Activated T-cell treated with anti-CD3 and anti-CD28 coated beads, Interleukin-2, amount 50 U/mL, for 72 hours (primary cell): ENCODE measurements at regions not wholly inside any gene's neighbourhood (a gene's known extent, or its start where the extent isn't known, plus 50 kb on each side); places are given as distances from the start of the nearest gene placed in this dataset.

Source experiments
- ATAC-seq, 2 donors: fragments of 150-1000 bp; cut with Tn5 transposase; replicated peaks in 1 of 2; 2 replicates each; pipeline ENCODE4 v1.10.0; 2021; ENCODE audit warnings: moderate library complexity in 2 of 2, mild to moderate bottlenecking in 1 of 2
- DNase-seq, 2 donors: peaks; one replicate each; pipeline ENCODE4 v3.0.0; 2021 to 2022; ENCODE audit warnings: mixed read lengths in 1 of 2
- H3K27ac Mint-ChIP-seq: one replicate; pipeline ENCODE4 v1.8.0; 2022; ENCODE audit warnings: mild to moderate bottlenecking, moderate library complexity, mixed read lengths
- H3K27me3 Mint-ChIP-seq: one replicate; pipeline ENCODE4 v1.8.0; 2022; ENCODE audit warnings: low read depth, mixed read lengths
- H3K36me3 Mint-ChIP-seq, 2 donors: one replicate each; pipeline ENCODE4 v1.8.0; 2022; ENCODE audit warnings: mixed read lengths in 2 of 2, mild to moderate bottlenecking in 1 of 2; ENCODE audit not compliant: insufficient read depth in 2 of 2
- H3K4me1 Mint-ChIP-seq: one replicate; pipeline ENCODE4 v1.8.0; 2022; ENCODE audit warnings: low read depth, mixed read lengths
- H3K4me3 Mint-ChIP-seq, 2 donors: one replicate each; pipeline ENCODE4 v1.8.0; 2022; ENCODE audit warnings: mild to moderate bottlenecking in 2 of 2, mixed read lengths in 2 of 2, moderate library complexity in 2 of 2
- H3K9me3 Mint-ChIP-seq, 2 donors: one replicate each; pipeline ENCODE4 v1.8.0; 2022; ENCODE audit warnings: mixed read lengths in 2 of 2

DNA sequence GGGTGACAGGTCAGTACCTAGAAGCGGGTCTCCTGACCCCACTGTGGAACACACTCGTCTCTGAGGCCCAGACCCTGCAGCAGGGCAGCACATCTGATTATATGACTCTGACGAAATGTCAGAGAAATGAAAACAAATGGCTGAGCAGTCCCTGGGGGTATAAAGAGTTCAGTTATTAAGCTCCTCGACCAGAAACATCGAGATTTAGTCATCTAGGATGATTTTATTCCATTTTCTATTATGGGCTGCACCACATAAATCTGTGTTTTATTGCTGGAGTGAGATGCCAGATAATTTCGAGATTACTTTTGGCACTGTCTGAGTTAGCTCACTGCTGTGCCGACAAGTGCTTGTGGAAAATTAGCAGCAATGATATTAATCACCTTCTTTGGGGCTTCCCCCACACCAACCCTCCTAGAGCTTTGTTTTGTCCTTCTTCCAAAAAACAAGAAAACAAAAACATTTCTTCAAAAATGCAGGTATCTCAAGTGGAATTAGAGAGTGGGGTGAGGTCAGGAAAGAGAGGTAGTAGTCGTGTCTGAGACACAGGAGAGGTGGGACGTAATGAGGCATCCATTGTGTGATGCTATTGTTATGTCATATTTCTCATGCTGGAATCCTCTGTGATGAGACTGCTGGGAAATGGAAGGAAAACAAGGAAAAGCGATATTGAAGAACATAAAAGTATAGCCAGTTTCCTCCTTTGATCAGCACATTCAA lies 495.5 kb downstream of the DMAC1 start:
- Mint-ChIP-seq H3K36me3 (peaks cover 3% of the 10 kb centered on the region in 2 donors), H3K9me3 (peaks cover 6 to 10% of the 10 kb centered on the region in 2 donors), H3K4me3 (no peak overlapping the region), H3K27me3 (peaks cover 59% of the 10 kb centered on the region), H3K27ac (no peak overlapping the region), H3K4me1 (no peaks in the 10 kb centered on the region)
- no peak for DNase-seq
- ATAC-seq: no peak

DNA sequence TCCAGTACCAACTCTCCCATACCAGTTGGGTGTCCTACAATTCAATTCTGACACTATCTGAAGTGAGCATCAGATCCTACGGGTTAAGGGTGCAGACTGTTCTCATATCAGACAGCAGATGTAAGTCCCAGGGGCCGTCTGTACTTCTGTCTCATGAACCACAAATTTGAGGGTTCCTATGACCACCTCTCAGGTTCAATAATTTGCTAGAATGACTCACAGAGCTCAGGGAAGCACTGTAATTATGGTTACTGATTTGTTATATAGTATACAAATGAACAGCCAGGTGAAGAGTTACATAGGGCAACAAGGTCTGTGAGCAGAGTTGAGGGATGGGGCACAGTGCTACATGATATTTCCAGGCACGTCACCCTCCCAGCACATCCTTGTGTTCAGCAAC lies 499.1 kb downstream of the DMAC1 start:
- Mint-ChIP-seq H3K27ac (no peak overlapping the region), H3K9me3 (peaks cover 0 to 1% of the 10 kb centered on the region in 2 donors), H3K27me3 (peaks cover 55% of the 10 kb centered on the region), H3K36me3 (peaks cover 0 to 6% of the 10 kb centered on the region in 2 donors), H3K4me3 (no peak overlapping the region), H3K4me1 (peaks cover 33% of the 10 kb centered on the region)
- ATAC-seq: no peak
- no peak for DNase-seq

DNA sequence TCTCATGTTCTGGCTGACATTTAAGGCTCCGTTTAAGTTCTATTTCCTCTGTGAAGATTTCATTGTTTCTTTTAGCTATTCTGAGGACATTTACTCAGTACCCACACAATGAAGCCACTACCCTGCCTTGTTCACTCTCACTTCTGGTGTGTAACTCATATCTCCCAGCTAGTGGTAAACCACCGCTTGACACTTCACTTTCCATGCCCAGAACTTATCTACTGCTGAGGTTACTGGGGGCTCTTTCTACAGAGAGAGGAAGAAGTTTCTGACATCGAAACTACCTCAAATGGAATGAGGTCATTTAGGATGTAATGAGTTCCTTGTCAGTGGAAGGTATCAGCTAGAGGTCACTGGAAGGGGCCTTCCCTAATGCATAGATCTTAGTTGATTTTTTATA lies 501.5 kb downstream of the DMAC1 start:
- DNase-seq: peak; percentile 67 to 68
- H3K9me3 Mint-ChIP-seq: peaks cover 0 to 1% of the 10 kb centered on the region in 2 donors
- peaks cover 45% of the 10 kb centered on the region for H3K27me3 Mint-ChIP-seq
- peak overlapping the region; percentile 47 to 53 for H3K4me3 Mint-ChIP-seq
- H3K27ac Mint-ChIP-seq: peak overlapping the region; percentile 9
- peaks cover 0 to 6% of the 10 kb centered on the region in 2 donors for H3K36me3 Mint-ChIP-seq
- peak; percentile 97 to 98 for ATAC-seq
- H3K4me1 Mint-ChIP-seq: peaks cover 47% of the 10 kb centered on the region

DNA sequence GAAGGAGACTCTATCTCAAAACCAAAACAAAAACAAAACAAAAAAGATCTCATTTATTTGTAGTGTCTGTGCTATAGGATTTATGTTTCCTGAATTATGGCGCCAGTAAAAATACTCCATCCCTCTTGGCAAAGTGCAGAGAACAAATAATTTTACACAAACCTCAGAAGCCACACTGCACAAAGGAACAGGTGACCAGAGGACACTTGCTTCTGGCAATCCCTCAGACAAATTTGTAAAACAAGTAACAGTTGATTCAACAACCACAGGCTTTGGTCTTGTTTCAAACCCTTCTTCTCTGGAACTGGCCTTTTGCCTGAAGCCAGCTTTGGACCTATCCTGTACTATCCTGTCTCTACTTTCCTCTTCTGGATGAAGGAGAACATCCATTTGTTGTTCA lies 502.1 kb downstream of the DMAC1 start:
- peak; percentile 5 to 8 for ATAC-seq
- no peak overlapping the region for H3K27ac Mint-ChIP-seq

DNA sequence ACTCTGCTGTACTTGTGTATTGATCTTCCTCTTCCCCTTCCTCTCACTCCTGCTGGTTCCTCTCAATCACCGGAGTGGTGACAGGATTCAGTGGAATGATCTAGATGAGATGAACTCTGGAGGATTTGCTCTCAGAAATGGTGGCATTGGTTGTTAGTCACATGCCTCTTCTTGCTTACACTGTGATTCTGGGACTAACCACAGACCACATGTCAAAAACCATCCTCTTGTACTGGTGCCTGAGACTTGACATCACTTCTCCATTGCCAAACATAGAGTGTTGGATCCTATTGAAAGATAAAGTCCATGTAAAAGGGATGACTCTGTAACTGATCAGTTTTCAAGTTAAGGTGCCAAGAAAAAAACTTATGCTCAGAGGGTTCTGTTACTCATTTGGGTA lies 506.5 kb downstream of the DMAC1 start:
- DNase-seq: peak; percentile 11 to 12
- H3K27ac Mint-ChIP-seq: no peak overlapping the region
- H3K9me3 Mint-ChIP-seq: peaks cover 0 to 1% of the 10 kb centered on the region in 2 donors
- H3K4me3 Mint-ChIP-seq: no peak overlapping the region
- H3K27me3 Mint-ChIP-seq: peaks cover 58% of the 10 kb centered on the region
- peaks cover 0 to 6% of the 10 kb centered on the region in 2 donors for H3K36me3 Mint-ChIP-seq
- H3K4me1 Mint-ChIP-seq: peaks cover 45% of the 10 kb centered on the region
- peak; percentile 43 to 59 for ATAC-seq

More for the DNA sequence above, 502.1 kb downstream of the DMAC1 start:
- H3K9me3 Mint-ChIP-seq: peaks cover 0 to 1% of the 10 kb centered on the region in 2 donors
- H3K27me3 Mint-ChIP-seq: peaks cover 47% of the 10 kb centered on the region
- DNase-seq: no peak
- peaks cover 0 to 6% of the 10 kb centered on the region in 2 donors for H3K36me3 Mint-ChIP-seq
- peak overlapping the region; percentile 47 to 53 for H3K4me3 Mint-ChIP-seq
- H3K4me1 Mint-ChIP-seq: peaks cover 53% of the 10 kb centered on the region

DNA sequence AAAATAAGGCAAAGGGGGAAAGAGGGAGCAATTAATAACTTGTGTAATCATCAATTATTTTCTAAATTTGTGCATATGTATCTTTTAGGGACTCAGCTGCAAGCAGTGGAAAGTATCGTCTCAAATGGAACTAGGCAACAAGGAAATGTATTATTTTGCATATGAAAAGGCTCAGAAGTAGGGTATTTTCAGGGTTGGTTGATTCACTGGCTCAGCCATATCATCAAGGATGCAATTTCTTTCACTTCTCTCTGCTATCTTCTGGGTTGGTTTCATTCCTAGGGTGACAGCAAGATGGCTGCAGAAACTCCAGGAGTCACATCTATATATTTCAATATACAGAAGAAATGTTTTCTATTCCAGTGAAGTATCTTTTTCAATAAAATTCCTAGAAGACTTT lies 509.8 kb downstream of the DMAC1 start:
- no peak for DNase-seq
- no peak for ATAC-seq
- Mint-ChIP-seq H3K9me3 (no peaks in the 10 kb centered on the region), H3K36me3 (no peaks in the 10 kb centered on the region), H3K27me3 (peaks cover 71% of the 10 kb centered on the region), H3K4me1 (peaks cover 21% of the 10 kb centered on the region), H3K4me3 (no peak overlapping the region), H3K27ac (no peak overlapping the region)

DNA sequence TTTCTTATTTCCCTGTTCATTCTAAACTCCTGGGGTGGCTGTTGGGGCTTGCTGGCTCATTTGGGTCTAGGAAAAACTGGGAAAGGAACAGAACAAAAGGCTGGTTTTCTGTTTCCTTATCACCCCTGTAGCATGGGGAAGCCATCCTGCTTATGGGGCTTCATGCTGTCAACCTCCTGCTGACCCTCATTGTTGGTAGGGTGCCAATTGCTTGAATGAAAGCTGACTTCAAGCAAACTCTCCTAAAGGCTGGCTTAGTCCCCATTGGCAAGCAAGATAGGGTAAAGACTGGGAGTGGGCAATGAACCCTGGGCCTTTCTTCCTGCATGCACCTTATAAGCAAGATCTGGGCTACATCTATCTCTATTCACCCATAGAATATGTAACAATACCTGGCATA lies 511.6 kb downstream of the DMAC1 start:
- peaks cover 19% of the 10 kb centered on the region for H3K4me1 Mint-ChIP-seq
- H3K36me3 Mint-ChIP-seq: peaks cover 0 to 3% of the 10 kb centered on the region in 2 donors
- no peaks in the 10 kb centered on the region for H3K9me3 Mint-ChIP-seq
- H3K27ac Mint-ChIP-seq: no peak overlapping the region
- H3K27me3 Mint-ChIP-seq: peaks cover 57% of the 10 kb centered on the region
- DNase-seq (no peak), ATAC-seq (no peak)
- H3K4me3 Mint-ChIP-seq: no peak overlapping the region

DNA sequence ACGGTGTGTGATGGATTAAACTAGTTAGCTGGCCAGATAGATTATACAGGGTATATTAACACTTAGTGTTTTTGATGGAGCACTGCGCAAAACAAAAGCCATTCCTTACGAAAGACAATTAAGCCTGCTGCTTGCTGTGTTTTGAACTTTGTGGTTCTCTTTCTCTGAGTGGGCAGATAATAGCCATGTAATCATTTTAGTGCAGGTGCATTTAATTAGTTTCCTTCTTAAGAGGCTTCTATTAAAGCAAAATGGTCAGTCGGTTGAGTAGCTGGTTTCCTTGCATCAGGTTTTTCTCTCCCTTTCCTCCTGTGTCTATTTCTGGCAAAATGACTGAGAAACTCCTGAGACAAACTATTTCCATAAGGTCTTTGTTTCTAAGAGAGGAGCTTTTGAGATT lies 512.5 kb downstream of the DMAC1 start:
- DNase-seq (no peak), ATAC-seq (no peak)
- Mint-ChIP-seq H3K36me3 (peaks cover 0 to 10% of the 10 kb centered on the region in 2 donors), H3K9me3 (peaks cover 2 to 4% of the 10 kb centered on the region in 2 donors), H3K27me3 (peaks cover 57% of the 10 kb centered on the region), H3K4me1 (peaks cover 14% of the 10 kb centered on the region), H3K27ac (no peak overlapping the region), H3K4me3 (no peak overlapping the region)

DNA sequence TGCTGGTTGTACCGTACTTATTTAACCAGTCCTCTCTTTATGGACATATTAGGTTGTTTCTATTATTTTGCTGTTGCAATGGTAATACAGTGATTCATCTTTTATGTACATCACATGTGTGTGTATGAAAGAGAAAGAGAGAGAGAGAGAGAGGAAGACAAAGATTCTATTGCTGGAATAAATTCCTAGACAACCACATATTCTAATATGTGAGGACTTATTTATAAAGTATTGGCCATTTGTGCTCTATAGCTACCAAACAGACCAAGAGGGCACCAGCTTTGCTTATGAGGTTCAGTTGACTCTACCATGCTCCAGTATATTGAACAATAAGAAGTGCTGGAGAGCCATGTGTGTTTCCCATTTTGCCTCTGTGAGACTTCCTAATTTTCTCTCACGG lies 513.5 kb downstream of the DMAC1 start:
- Mint-ChIP-seq H3K9me3 (peaks cover 2 to 6% of the 10 kb centered on the region in 2 donors), H3K27me3 (peaks cover 67% of the 10 kb centered on the region), H3K36me3 (peaks cover 0 to 15% of the 10 kb centered on the region in 2 donors), H3K4me3 (no peak overlapping the region), H3K27ac (no peak overlapping the region), H3K4me1 (peaks cover 14% of the 10 kb centered on the region)
- ATAC-seq (no peak), DNase-seq (no peak)

DNA sequence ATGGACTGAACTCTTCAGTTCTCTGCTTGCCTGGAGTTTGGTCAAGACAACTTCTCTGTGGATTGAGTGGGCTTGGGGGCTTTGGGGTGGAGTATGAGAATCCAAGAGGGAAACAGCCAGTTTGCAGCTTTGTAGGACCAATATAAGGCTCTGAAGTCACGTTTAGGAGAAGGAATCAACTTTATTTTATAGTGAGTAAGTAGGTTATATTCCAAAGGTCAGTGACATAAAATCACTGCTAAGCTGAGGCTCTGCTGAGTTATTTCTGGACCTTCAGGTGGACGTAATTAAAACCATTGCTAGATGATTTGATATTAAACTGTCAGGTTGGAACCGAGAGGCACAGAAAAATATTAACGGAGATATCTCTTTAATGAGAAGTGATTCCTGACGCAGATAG lies 514.4 kb downstream of the DMAC1 start:
- H3K4me1 Mint-ChIP-seq: peaks cover 14% of the 10 kb centered on the region
- ATAC-seq: no peak

DNA sequence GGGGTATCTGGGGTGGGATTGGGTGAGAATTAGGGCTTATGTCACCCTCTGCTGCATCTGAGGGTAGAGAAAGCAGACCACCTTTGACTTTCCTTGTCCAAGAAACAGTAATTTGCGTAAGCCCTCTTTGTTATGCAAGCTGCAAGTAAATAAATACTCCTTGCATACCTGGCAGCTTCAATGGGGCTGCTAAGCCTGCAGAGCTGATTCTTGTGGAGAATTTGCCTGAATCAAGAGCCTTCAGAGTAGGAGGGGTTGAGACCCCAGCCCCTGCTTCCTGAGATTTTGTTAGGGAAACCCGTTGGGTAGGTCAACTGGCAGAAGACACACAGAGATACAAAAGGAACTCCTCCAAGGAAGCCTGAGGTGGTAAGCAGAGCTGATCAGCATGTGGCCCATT lies 515.1 kb downstream of the DMAC1 start:
- H3K9me3 Mint-ChIP-seq: peaks cover 9 to 11% of the 10 kb centered on the region in 2 donors
- ATAC-seq: no peak
- peaks cover 14% of the 10 kb centered on the region for H3K4me1 Mint-ChIP-seq
- peaks cover 2 to 18% of the 10 kb centered on the region in 2 donors for H3K36me3 Mint-ChIP-seq
- no peak overlapping the region for H3K27ac Mint-ChIP-seq
- no peak overlapping the region for H3K4me3 Mint-ChIP-seq
- no peak for DNase-seq
- peaks cover 75% of the 10 kb centered on the region for H3K27me3 Mint-ChIP-seq

More for the DNA sequence above, 514.4 kb downstream of the DMAC1 start:
- Mint-ChIP-seq H3K9me3 (peaks cover 9 to 11% of the 10 kb centered on the region in 2 donors), H3K36me3 (peaks cover 2 to 18% of the 10 kb centered on the region in 2 donors), H3K27me3 (peaks cover 71% of the 10 kb centered on the region), H3K27ac (no peak overlapping the region), H3K4me3 (no peak overlapping the region)
- DNase-seq: no peak

DNA sequence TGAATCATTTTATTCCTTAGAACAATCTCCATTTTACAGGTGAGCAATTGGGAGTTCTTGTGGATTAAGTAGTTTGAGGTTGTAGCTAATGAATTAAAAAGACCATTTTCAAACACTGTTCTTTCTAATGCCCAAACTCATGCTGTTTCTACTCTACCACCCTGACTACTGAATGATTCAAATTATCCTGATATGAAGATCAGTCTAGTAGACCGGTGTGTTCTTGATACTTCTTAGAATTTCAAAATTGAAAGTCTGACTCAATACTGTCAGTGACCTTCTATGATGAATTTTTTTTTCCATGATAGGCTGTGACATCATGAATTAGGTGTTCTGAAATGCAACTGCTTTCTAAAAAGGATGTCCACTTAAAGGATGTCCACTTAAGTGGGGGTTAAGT lies 515.5 kb downstream of the DMAC1 start:
- peaks cover 14% of the 10 kb centered on the region for H3K4me1 Mint-ChIP-seq
- DNase-seq: no peak
- ATAC-seq: peak; percentile 97
- H3K27me3 Mint-ChIP-seq: peaks cover 75% of the 10 kb centered on the region
- H3K36me3 Mint-ChIP-seq: peaks cover 4 to 18% of the 10 kb centered on the region in 2 donors
- H3K27ac Mint-ChIP-seq: no peak overlapping the region
- no peak overlapping the region for H3K4me3 Mint-ChIP-seq
- peaks cover 9 to 11% of the 10 kb centered on the region in 2 donors for H3K9me3 Mint-ChIP-seq

DNA sequence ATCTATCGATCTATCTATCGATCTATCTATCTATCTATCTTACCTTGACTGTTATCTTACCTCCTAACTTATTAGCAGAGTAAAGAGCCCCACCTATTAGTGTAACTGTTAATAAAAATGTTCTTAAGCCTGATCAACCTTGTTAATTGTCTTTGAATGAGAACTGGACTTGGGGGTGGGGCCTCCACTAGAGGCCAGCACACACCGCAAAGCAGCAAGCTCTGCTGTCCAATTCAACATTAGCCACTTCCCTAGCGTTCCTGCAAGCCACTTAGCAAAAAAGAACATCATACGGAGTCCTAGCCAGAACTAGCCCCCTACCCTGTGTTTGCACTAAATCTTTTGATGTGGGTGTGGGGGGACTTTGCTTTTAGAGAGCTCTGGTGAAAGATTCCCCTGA lies 515.8 kb downstream of the KDM4C start:
- Mint-ChIP-seq H3K36me3 (peaks cover 0 to 3% of the 10 kb centered on the region in 2 donors), H3K4me3 (no peak overlapping the region), H3K27ac (no peak overlapping the region), H3K4me1 (no peaks in the 10 kb centered on the region), H3K27me3 (peaks cover 65% of the 10 kb centered on the region), H3K9me3 (no peaks in the 10 kb centered on the region)
- ATAC-seq: no peak
- DNase-seq: no peak
